ENCODE measurements at regions not wholly inside any gene's neighbourhood (a gene's known extent, or its start where the extent isn't known, plus 50 kb on each side); places are given as distances from the start of the nearest gene placed in this dataset.

GRCh38 chr19:30112666-30113065, 170.6 kb downstream of the URI1 start:
- TF ChIP-seq, protein P1, sequence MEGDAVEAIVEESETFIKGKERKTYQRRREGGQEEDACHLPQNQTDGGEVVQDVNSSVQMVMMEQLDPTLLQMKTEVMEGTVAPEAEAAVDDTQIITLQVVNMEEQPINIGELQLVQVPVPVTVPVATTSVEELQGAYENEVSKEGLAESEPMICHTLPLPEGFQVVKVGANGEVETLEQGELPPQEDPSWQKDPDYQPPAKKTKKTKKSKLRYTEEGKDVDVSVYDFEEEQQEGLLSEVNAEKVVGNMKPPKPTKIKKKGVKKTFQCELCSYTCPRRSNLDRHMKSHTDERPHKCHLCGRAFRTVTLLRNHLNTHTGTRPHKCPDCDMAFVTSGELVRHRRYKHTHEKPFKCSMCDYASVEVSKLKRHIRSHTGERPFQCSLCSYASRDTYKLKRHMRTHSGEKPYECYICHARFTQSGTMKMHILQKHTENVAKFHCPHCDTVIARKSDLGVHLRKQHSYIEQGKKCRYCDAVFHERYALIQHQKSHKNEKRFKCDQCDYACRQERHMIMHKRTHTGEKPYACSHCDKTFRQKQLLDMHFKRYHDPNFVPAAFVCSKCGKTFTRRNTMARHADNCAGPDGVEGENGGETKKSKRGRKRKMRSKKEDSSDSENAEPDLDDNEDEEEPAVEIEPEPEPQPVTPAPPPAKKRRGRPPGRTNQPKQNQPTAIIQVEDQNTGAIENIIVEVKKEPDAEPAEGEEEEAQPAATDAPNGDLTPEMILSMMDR (IDR thresholded peaks at IDR 0.05; ENCODE audit: low read length): no peak
- no peak for TF ChIP-seq EZH2 (optimal IDR thresholded peaks at IDR 0.05; ENCODE audit: low read depth, low read length)

Measured in MM.1S (cell line).